Effector CD8-positive, alpha-beta T cell (primary cell): ENCODE measurements at regions not wholly inside any gene's neighbourhood (a gene's known extent, or its start where the extent isn't known, plus 50 kb on each side); places are given as distances from the start of the nearest gene placed in this dataset.

ENCODE experiments used
- DNase-seq: peaks from one replicate; lab custom pipeline; 2025; lab: John Stamatoyannopoulos, UW

DNA sequence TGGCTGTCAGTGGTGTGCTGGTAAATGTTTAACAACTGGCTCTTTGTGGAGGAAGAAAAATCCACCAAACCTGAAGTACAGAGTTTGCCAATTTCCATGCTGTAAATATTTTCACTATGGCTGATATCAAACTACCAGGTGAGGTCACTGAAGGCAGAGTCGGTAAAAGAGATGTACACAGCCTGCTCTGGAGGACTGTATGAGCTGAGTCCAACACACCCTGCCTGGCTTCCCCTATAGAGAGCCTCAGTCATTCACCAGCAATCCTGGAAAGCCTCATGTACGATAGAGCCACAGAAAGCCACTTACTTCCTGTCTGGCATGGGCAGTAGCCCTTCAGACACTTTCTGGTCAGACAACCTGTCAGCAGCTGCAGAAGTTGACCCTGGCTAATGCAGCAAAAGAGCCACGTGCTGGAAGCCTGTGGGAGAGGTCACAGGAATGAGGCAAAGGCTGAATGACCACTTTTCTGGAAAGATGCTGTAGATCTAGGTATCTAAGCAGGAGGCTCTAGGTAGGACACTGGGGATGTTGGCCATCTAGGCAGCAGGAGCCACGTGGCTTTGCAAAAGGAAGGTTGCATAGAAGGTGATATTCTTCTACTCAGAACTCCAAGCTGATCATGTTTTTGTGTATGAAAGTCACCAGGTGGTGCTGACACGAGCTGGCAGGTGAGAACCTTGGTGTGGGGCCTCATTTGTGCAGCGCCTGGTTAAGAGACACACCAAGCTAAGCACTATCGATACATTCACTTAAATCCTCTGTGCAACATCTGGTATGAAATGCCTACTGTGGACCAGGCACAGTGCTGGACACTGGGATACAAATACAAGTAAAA, 553.9 kb downstream of the VRK1 start:
- no peak for DNase-seq

GRCh38 chr14:97353102-97353501, 555.9 kb downstream of the VRK1 start:
- no peak for DNase-seq

GRCh38 chr14:97354119-97354722, 557.0 kb downstream of the VRK1 start:
- no peak for DNase-seq

DNA sequence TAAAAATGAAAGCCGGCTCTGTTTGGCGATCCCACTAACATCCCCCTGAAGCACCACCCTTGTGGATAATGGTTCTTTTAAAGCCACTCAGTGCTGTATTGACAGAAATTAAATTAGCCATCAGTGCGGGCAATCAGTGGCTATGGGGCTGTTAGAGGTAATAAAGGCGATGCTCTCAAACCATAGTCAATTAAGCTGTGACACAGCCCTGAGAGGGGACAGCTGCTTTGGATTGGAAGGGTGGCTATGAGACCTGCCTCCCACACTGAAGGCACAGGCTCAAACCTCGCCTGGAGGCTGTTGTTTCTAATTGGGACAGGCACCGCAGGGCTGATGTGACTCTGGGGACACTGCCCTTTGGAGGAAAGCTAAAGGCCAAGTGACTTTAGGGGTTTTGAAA, 562.2 kb downstream of the VRK1 start:
- no peak for DNase-seq

GRCh38 chr14:97361181-97361580, 564.0 kb downstream of the VRK1 start:
- DNase-seq: no peak

GRCh38 chr14:97361958-97362357, 564.8 kb downstream of the VRK1 start:
- no peak for DNase-seq

DNA sequence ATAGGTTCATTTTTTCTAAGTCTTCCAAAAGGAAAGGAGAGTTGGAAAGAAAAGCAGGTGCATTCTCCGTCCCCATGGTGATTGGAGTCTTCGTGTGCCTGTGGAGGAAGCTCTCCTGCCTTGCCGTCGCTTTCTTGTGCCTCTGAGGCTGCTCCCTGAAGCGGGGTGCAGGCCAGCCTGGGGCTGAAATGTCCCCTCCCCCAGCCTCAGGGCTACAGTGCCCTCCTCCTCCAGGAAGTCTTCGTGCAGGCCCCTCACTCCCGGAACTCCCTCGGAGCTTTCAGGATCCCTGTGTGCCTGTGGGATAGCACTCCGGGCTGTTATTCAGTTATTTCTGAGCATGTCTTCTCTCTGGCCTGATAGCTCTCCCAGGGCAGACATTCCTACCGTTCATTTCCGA, 569.2 kb downstream of the VRK1 start:
- DNase-seq: no peak

DNA sequence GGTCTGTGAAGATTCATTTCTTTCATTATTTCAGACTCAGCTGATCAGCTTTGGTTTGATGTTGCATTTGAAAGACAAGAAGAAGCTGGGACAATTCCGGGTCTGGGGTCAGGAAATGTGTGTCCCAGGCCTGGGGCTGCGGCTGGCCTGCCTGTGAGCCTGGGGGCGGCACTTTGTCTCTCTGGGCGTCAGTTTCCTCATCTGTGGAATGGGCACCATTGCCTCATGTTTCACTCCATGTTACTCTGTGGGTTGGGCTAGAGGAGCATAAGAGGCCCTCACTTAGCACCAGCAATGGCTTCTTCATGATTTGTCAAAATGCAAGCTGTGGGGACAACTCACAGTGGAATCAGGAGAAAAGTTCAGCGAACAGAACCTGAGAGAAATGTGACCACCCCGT, 570.1 kb downstream of the VRK1 start:
- no peak for DNase-seq

GRCh38 chr14:97368049-97368448, 570.9 kb downstream of the VRK1 start:
- no peak for DNase-seq

GRCh38 chr14:97368900-97369564, 571.9 kb downstream of the VRK1 start:
- DNase-seq: no peak

DNA sequence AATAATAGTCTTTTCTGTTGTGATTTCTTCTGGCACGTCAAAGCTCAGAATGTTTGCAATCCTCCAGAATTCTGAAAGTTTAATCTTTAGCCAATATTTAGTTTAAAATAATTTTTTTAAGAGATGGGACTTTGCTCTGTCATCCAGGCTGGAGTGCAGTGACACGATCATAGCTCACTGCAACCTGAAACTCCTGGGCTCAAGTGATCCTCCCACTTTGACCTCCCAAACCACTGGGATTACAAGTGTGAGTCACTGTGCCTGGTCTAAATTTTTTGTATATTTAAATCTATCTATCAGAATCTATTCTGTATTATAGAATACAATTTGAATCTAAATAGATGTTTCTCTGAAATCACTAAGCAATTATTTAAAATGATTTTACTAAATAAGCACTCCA, 572.7 kb downstream of the VRK1 start:
- no peak for DNase-seq

DNA sequence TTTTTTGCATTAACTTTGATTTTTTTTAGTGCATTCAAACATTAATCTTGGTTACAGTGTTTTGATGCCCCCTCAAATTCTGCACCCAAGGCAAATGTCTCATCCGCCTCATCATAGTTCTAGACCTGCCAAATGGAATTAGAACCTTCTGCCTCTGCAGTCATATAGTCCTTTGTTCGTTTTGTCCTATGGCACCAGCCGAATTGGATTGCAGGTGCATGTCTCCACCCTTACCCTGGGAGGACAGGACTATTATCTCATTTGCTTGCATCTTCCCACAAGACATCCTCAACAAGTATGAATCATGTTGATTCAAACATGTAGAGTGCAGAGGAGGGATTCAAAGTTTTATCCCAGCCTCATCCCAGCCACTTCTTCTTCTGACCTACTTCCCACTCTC, 579.1 kb downstream of the VRK1 start:
- no peak for DNase-seq

DNA sequence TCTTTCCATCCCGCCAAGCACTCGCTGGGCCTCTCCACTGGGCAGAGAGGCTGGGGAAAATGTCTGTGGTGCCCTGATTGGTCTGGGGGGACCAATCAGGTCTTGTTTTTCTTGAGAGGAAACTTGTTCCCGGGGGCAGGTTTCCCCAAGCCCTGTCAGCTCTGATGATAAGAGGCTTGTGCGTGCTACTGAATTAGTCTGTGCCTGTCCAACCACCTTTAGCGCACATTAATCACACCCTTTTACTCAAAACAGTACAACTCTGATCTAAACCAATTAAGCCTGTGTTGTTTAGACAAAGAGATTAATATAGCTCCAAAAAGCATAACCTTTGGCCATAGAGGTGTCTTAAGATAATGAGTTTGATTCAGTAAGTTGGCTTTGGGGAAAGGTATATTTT, 580.4 kb downstream of the VRK1 start:
- no peak for DNase-seq

DNA sequence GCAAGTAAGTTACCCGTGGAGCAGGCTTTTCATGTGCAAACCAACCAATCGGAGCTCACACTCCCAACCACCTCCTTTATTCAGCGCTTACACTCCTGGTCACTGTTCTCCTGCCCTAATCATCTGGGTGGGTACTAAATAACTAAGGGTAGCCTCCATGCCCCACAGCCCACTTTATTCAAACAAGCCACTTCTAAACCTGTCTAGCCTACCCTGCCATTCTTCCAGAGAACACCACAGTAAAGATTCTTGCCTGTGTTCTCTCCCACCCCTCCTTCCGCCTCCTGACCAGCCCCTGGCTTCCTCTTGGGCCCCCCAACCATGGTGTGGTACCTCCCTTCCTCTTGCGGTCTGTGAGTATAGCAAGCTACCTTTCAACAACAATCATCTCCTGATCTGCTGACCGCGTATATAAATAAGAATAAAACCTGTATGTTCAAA, 581.9 kb downstream of the VRK1 start:
- no peak for DNase-seq

DNA sequence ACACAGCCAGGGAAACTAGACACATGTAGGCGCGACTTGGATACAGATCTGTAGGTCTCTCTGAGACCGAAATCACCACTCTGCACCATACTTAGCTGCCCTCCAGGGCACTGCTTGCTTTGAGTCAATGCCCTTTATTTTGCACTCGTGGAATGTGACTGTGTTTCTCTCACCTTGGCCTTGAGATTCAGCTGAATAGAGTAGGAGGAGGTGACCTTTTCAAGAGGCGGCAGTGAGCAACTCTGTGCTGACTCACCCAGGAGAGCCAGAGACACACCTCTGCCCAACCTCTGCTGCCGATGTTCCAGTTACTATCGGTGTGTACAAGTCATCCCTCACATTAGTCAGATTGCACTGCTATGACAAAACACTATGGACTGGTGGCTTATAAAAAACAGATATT, 583.4 kb downstream of the VRK1 start:
- DNase-seq: no peak

GRCh38 chr14:97381309-97381708, 584.1 kb downstream of the VRK1 start:
- no peak for DNase-seq

GRCh38 chr14:97382616-97383226, 585.5 kb downstream of the VRK1 start:
- DNase-seq: no peak

- DNase-seq: no peak
Observed at GRCh38 chr14:97385727-97386126, 588.5 kb downstream of the VRK1 start.

- DNase-seq: no peak
Observed at GRCh38 chr14:97387252-97387874, 590.2 kb downstream of the VRK1 start.

DNA sequence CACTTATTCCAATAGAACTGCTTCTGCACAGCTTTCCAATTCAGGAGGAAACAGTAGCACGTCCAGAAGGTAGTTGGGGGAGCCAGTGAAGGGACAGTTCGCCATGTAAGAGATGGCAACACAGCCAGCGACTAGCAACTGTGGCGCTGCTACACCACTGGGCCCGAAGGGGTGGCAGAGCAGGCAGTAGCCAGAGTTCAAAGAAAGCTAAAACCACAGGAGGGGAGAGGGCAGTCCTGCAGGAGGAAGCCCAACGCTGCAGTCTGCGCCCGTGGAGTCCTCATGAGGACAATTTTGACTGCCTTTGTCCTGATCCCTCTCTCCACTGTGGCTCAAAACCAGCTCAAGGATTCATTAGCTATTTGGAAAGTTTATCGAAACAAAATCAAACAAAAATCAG, 591.2 kb downstream of the VRK1 start:
- no peak for DNase-seq

GRCh38 chr14:97390096-97390724, 593.0 kb downstream of the VRK1 start:
- no peak for DNase-seq

DNA sequence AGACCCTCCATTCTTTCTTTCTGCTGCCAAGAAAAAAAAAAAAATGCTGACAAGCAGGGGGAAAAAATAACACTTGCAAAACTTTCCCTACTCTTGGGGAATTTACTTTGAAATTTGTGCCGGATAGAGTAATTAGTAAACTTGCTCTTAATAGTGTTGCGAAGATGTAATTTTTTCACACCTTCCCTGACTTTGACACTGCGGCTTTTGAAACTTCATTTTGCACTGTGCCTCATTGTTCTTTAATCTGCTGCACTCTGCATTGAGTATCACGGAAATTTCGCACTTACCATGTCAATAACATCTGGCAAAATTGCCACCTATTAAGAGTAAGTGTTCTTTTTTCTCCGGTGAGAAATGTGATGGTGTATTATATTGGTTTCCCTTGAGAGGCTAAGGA, 596.1 kb downstream of the VRK1 start:
- no peak for DNase-seq
